GM18868 (cell line): ENCODE measurements at regions not wholly inside any gene's neighbourhood (a gene's known extent, or its start where the extent isn't known, plus 50 kb on each side); places are given as distances from the start of the nearest gene placed in this dataset.
"Not testable (repeated sequence)": the region's sequence is repeated elsewhere in the genome, so short reads cannot be mapped to it uniquely, and the experiment has no call there.

Experiments used
- ATAC-seq: cut with Tn5 transposase; IDR thresholded peaks from one replicate; pipeline ENCODE4 v1.9.1; 2021; ENCODE audit warnings: mild to moderate bottlenecking, moderate library complexity; ENCODE audit not compliant: unreplicated experiment

- ATAC-seq, result no peak
These were observed 69.7 kb downstream of the GLYATL1 start for GRCh38 chr11:59008947-59009346.

- ATAC-seq, result peak; percentile 65
These were observed 70.4 kb downstream of the GLYATL1 start for GRCh38 chr11:59009661-59010060.

- ATAC-seq, result no peak
These were observed 71.4 kb downstream of the GLYATL1 start for GRCh38 chr11:59010708-59011107.

- no peak for ATAC-seq
These were observed 72.5 kb downstream of the GLYATL1 start for GRCh38 chr11:59011655-59012397.

- ATAC-seq, result no peak
These were observed 73.3 kb downstream of the GLYATL1 start for GRCh38 chr11:59012398-59013265.

GRCh38 chr11:59025097-59025496 lies 61.0 kb upstream of the GLYATL1B start:
- ATAC-seq, result no peak

- ATAC-seq, result no peak
These were observed 58.0 kb upstream of the GLYATL1B start for GRCh38 chr11:59028105-59028504.

- ATAC-seq, result no peak
These were observed 56.7 kb upstream of the GLYATL1B start for GRCh38 chr11:59029366-59029889.

- no peak for ATAC-seq
These were observed 56.1 kb upstream of the GLYATL1B start for GRCh38 chr11:59030037-59030436.

- not testable (repeated sequence) for ATAC-seq
These were observed 54.4 kb upstream of the GLYATL1B start for GRCh38 chr11:59031746-59032145.
